Activated CD4-positive, alpha-beta T cell treated with anti-CD3 and anti-CD28 coated beads, Interleukin-10, Interleukin-2, amounts not matched to agents 100 ng/mL and 50 ng/mL, durations not matched to agents 16 hours and 8 hours (primary cell): ENCODE measurements at regions not wholly inside any gene's neighbourhood (a gene's known extent, or its start where the extent isn't known, plus 50 kb on each side); places are given as distances from the start of the nearest gene placed in this dataset.
A peak's percentile ranks its signal among the peaks of the same experiment; 100 is the strongest.

Experiments used
- DNase-seq: peaks from one replicate; pipeline ENCODE4 v3.0.0-alpha.2; 2020

DNA sequence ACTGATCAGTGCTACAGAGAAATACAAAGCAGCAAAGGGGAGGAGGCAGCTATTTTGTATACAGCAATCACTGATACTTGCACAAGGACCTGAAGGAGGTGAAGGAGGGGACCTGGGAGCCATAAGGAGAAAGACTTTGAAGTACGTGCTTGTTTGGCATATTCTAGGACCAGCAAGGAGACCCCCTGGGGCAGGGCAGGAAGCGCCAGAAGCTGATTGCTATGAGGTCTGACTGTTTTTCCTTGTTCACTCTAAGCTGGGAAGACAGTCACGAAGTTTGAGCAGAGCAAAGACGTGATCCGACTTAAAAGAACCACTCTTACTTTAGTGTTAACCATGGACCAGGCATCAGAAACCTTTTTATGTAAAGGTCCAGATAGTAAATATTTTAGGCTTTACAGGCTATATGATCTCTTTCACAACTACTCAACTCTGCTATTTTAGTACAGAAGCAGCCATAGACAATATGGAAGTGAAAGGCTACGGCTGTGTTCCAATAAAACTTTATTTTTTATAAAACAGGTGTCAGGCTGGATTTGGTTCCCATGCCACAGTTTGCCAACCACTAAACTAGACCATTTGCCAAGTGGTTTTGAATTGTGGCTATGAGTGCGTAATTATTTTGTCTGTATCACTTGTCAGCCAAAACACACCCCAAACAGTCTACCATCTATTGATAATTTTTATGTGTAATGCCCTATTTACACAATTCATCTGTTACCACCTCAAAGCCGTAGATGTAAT is 217.9 kb downstream of the PRL start:
- DNase-seq: no peak

GRCh38 chr6:22079783-22080182 is 217.1 kb downstream of the PRL start:
- no peak for DNase-seq

DNA sequence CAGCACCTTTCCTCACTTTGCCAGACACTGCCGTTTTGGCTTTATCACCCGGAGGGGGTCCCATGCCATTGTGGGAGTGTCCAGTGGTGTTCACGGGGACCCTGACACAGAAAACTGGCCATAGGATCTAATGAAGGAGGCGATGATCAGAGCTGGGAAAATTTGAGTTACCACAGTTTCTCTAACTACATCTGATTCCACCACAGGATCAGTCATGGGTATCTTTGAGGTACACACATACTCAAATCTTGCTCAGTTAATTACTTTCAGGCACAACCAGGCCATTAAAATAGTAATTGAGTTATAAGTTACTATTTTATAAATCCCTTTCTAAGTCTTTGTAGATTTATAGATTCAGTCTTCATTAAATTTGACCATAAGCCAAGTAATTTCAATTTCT is 215.1 kb downstream of the PRL start:
- no peak for DNase-seq

GRCh38 chr6:22082218-22082617 is 214.6 kb downstream of the PRL start:
- DNase-seq: no peak

- no peak for DNase-seq
Observed at GRCh38 chr6:22083119-22083518, 213.7 kb downstream of the PRL start.

DNA sequence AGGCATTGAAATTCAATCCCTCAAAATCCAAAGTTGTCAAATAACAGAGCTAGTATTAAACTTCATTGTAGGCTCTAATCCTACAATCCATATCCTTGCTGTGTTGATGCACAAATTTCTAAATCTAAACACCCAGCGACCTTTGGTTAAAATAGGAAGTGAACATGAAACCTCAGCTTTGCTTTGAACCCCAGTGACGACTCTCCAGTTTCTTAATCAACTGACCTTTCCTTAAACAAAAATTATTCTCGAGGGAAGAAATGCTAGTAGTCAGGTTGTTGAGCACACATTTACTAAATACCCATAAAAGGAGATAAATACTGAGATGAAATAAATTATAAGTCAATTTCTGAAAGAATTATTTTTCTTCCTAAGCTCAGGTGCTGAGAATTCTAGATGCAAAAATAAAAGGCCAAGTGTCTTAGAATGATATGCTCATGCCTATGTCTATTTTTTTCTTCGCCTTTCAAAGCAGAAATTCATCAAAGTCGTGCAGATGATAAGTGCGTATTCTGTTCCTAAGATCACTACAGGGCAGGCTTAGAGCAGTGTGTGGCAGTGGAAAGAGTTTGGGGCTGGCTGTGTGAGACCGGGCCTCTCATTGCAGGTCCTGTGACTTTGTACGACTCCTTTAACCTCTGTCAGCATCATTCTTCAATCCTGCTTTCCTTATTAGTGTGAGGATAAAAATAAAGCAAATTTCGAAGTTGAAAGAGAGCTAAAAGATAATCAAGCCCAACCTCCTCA is 208.7 kb downstream of the PRL start:
- no peak for DNase-seq

GRCh38 chr6:22091424-22091948 is 205.3 kb downstream of the PRL start:
- peak; percentile 65 for DNase-seq

GRCh38 chr6:22095836-22096235 is 201.0 kb downstream of the PRL start:
- no peak for DNase-seq

DNA sequence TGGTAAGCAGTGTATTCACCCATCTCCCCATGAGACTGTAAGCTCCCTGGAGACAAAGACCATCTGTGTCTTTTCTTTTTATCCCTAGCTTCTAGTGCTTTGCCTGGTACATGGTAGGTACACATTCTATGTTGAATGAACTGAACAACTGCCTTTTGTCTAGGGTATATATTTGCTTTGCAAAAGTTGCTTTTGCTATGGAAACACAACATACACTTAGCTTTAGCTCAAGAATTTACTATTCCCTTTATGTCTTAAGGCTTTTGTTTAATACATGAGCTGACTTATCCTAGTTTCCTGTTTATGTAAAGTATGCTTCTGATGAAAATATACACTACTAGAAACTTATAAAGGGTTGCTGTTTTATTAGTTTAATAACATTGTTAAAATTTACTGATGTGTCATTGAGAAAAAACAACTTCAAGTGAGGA is 198.2 kb downstream of the PRL start:
- no peak for DNase-seq

- DNase-seq: no peak
Observed at GRCh38 chr6:22099231-22099630, 197.6 kb downstream of the PRL start.

DNA sequence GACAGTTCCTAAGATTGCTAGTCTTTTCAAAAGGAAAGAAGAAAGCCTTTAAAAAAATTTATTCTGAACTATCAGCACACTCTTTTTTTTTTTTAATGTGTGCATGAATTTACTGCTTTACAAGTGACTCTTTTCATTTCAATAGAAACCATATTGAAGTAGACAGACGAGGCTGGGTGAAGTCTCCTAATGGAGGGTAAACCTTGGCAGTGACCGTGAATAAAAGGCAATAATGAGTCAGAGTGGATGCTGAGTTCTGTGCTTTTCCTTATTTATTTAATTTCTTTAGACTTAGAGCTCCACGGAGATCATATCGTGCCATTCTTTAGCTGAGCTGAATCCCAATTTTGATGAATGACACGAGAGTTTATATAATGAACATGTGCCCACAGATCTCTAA is 196.9 kb downstream of the PRL start:
- DNase-seq: no peak

- DNase-seq: no peak
Observed at GRCh38 chr6:22101163-22101562, 195.7 kb downstream of the PRL start.

DNA sequence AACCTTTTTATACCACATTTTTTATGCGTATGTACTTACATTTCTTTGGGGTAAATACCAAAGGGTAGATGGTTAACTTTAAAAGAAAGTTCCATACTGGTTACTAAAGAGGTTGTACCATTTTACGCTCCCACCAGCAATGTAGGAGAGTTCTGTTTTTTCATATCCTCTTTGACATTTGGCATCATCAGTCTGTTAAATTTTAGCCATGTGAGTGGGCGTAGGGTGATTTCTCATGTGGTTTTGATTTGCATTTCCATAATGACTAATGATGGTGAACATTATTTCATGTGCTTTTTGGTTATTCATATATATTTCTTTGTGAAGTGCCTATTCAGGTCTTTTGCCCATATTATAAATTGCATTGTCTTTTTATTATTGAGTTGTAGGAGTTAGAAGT is 194.2 kb downstream of the PRL start:
- DNase-seq: peak; percentile 34

DNA sequence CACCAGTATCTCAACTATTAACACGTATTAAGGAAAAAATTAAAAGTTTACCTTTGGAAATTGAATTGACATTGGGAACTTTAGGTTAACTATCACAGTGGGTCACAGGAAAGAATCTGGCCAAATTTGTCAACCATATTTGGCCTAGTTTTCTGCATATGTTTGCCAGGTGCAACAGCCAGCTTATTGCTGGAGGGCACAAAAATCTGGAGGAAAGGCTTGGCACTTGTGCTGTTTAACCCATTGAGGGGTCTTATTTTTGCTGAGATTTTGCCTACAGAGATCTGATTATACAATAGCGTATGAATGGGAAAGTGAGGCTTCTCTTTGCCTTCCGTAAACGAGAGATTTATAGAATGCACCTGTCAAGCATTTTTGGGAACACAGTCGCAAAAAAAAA is 190.4 kb downstream of the PRL start:
- no peak for DNase-seq

- no peak for DNase-seq
Observed at GRCh38 chr6:22106961-22107360, 189.9 kb downstream of the PRL start.

DNA sequence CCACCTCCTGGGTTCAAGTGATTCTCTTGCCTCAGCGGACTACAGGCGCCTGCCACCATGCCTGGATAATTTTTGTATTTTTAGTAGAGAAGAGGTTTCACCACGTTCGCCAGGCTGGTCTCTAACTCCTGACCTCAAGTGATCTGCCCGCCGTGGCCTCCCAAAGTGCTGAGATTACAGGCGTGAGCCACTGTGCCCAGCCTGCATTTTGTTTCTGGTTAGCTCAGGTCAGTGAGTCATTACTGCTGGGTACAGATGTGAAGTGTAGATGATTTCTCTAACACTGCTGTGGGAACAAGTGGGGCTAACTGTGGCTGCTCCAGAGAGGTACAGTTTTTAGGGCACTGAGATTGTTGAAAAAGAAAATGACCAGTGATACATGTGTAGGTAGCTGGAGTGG is 188.6 kb downstream of the PRL start:
- peak; percentile 8 for DNase-seq

- DNase-seq: no peak
Observed at GRCh38 chr6:22110061-22110460, 186.8 kb downstream of the PRL start.

DNA sequence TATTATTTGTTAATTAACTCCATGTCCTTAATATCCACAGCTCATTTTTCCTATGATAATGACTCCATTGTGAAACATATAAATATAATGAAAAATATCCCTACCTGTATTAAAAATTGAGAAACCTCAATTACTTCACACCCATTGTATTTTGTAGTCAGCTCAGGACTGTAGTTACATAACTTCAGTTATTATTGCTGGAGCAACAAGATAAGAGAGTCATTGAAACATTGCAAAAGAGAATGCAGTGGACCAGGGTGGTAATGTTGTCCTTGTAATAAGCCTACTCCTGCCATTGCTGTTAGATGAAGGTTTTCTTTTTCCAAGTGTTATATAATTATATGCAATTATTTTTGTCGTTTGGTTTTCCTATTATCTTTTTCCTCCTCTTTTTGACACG is 184.4 kb downstream of the PRL start:
- DNase-seq: no peak

GRCh38 chr6:22113026-22113766 is 183.6 kb downstream of the PRL start:
- DNase-seq: no peak

DNA sequence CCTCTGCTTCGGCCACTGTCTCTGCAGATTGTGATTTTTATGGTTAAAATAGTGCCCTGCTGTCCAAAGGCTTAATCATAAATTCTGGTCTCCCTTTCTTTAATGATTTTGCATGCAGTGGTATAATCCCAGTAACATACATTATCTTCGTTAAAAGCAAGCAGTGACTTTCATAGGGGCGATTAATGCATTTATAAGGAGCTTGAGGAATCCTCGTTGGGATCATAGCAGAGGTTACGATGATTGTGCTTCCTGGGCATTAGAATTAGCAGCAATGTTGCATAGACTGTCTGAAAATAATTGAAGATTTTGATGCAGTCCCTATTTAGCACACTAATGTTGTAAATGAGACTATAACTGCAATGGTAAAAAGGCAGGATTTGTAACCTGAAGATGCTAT is 181.3 kb downstream of the PRL start:
- DNase-seq: no peak

- DNase-seq: no peak
Observed at GRCh38 chr6:22117631-22118030, 179.2 kb downstream of the PRL start.

GRCh38 chr6:22119500-22119899 is 177.3 kb downstream of the PRL start:
- DNase-seq: no peak

GRCh38 chr6:22124756-22125155 is 172.1 kb downstream of the PRL start:
- no peak for DNase-seq

DNA sequence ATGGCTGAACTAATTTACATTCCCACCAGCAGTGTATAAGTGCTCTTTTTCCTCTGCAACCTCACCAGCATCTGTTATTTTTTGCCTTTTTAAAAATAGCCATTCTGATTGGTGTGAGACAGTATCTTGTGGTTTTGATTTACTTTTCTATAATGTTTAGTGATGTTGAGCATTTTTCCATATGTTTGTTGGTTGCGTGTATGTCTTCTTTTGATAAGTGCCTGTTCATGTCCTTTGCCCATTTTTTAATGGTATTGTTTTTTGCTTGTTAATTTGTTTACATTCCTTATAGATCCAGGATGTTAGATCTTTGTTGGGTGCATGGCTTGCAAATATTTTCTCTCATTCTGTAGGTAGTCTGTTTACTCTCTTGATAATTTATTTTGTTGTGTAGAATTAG is 169.9 kb downstream of the PRL start:
- no peak for DNase-seq
